ENCODE measurements at regions not wholly inside any gene's neighbourhood (a gene's known extent, or its start where the extent isn't known, plus 50 kb on each side); places are given as distances from the start of the nearest gene placed in this dataset.
"Not testable (repeated sequence)": the region's sequence is repeated elsewhere in the genome, so short reads cannot be mapped to it uniquely, and the experiment has no call there.

DNA sequence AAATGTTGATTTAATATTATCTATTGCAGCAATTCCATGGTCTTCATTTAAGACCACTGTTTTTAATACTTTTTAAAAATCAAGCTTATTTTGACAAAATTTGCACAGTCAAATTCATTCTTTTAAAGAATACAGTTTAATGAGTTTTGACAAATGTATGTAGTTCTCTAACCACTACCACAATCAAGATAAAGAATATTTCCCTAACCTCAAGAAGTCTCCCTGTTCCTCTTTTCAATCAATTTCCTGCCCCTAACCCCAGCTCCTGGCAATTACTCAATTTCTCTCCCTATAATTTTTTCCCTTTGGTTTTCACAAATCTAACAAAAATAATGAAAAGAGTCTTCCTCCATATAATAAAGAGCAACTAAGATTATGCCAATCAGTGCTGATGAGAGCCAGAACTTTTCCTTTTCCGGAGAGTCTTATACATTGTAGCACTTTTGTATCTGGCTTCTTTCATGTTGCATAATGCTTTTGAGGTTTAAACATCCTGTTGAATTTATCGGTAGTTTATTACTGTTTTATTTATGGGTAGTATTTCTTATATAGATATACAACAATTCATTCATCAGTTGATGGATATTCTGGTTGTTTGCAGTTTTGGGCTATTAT is 231.7 kb downstream of the AASDHPPT start:
- Histone ChIP-seq H3K4me1 (peaks cover 0 to 14% (median 7%) of the 10 kb centered on the region in 10 experiments; a peak in 10 of 20 replicates), H4K20me1 (no peaks in the 10 kb centered on the region), H3K4me2 (peak overlapping the region in 4 of 11 experiments; percentile 19 to 46 (median 37); a peak in 7 of 22 replicates), H3K9ac (no peak overlapping the region), H3K36me3 (no peaks in the 10 kb centered on the region), H3K4me3 (no peak overlapping the region), H3K9me3 (replicated peaks in 1 of 11) (no peaks in the 10 kb centered on the region), H3K27me3 (no peaks in the 10 kb centered on the region), H3K27ac (no peak overlapping the region)
- TF ChIP-seq Cebpa-rat (IDR thresholded peaks at IDR 0.05): no peak

DNA sequence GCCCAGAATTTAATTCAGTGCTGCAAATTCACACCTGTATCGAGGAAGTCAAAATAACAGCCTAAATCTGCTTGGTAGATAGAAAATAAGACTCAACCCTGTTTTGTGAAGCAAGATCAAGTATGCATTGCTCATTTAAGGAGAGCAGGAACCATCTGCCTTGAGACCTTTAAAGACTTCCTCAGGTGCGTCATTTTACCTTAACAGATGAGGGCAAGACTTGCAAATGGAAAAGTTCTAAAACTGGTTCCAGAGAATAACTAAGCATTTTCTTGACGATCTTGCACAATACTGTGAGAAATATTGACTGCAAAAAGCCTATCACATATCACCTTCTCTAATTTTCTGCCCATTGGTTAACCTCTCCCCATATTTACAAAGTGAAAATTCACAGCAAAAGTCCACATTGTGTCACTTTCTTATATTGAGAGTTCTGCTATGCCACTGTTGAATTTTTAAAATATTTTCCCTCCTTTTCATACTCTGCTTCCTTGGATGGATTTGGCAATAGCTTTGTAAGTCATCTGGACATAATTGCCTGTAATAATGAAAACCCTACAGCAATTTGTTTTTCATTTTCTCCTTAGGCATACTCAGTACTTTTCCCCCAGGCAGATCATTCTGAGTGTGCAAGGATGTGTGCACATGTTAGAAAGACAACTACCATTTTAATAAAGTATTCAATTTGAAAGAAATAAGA is 234.2 kb downstream of the AASDHPPT start:
- H3K4me2 ChIP-seq: no peak overlapping the region

DNA sequence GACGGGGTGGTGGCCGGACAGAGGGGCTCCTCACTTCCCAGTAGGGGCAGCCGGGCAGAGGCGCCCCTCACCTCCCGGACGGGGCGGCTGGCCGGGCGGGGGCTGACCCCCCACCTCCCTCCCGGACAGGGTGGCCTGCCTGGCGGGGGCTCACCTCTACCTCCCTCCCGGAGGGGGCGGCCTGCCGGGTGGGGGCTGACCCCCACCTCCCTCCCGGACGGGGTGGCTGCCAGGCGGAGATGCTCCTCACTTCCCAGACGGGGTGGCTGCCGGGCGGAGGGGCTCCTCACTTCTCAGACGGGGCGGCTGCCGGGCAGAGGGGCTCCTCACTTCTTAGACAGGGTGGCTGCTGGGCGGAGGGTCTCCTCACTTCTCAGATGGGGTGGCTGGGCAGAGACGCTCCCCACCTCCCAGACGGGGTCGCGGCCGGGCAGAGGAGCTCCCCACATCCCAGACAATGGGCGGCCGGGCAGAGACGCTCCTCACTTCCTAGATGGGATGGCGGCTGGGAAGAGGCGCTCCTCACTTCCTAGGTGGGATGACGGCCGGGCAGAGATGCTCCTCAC is 239.8 kb downstream of the AASDHPPT start:
- peaks cover 3 to 16% (median 9%) of the 10 kb centered on the region in 11 experiments; a peak in 11 of 22 replicates for H3K9me3 ChIP-seq (replicated peaks in 1 of 11)
- H3K4me3 ChIP-seq, H3K4me2 ChIP-seq, H3K4me1 ChIP-seq, H3K27me3 ChIP-seq, H3K36me3 ChIP-seq, H4K20me1 ChIP-seq, H3K9ac ChIP-seq, H3K27ac ChIP-seq: not testable (repeated sequence)

More for the DNA sequence above, 234.2 kb downstream of the AASDHPPT start:
- Histone ChIP-seq H3K9ac (no peak overlapping the region), H3K4me1 (peaks cover 0 to 14% (median 7%) of the 10 kb centered on the region in 10 experiments; a peak in 10 of 20 replicates), H4K20me1 (no peaks in the 10 kb centered on the region), H3K36me3 (no peaks in the 10 kb centered on the region), H3K9me3 (replicated peaks in 1 of 11) (no peaks in the 10 kb centered on the region), H3K27ac (no peak overlapping the region), H3K4me3 (no peak overlapping the region), H3K27me3 (no peaks in the 10 kb centered on the region)
- TF ChIP-seq Cebpa-rat (IDR thresholded peaks at IDR 0.05): no peak

DNA sequence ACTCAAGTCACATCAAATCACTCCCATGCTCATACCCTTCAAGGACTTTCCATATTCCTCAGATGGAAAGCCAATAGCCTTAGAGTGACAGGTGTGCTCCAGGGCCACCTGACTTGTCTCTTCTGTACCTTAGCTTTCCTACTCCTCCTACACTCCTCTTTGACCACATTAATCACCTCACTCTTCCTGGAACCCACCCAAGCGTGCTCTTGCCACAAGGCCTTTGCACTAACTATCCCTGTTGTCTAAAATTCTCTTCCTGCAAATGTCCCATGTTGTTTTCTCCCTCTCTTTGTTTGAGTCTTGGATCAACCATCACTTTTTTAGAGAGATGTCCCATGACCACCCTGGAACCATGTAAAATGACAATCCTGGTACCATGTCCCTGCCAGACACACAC is 244.1 kb downstream of the AASDHPPT start:
- peaks cover 3 to 22% (median 12%) of the 10 kb centered on the region in 11 experiments; a peak in 12 of 22 replicates for H3K9me3 ChIP-seq (replicated peaks in 1 of 11)
- no peaks in the 10 kb centered on the region for H3K36me3 ChIP-seq
- H4K20me1 ChIP-seq: no peaks in the 10 kb centered on the region
- H3K27ac ChIP-seq: no peak overlapping the region
- no peak overlapping the region for H3K4me2 ChIP-seq
- no peaks in the 10 kb centered on the region for H3K27me3 ChIP-seq
- no peaks in the 10 kb centered on the region for H3K4me1 ChIP-seq
- no peak overlapping the region for H3K9ac ChIP-seq
- no peak for TF ChIP-seq Cebpa-rat (IDR thresholded peaks at IDR 0.05)
- H3K4me3 ChIP-seq: no peak overlapping the region

DNA sequence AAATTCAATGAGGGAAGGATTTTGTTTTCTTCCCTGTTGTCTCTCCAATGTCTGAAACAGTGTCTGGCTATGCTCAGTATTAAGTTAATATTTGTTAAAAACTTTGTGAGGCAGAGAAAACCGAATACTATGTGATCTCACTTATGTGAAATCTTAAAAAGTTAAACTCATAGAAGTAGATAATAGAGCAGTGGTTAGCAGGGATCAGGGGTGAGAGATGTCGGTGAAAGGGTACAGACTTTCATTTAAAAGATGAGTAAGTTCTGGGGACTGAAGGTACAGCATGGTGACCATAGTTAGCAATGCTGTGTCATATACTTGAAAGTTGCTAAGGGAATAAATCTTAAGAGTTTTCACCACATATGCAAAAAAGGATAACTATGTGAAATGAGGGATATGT is 244.6 kb downstream of the AASDHPPT start:
- Histone ChIP-seq H4K20me1 (no peaks in the 10 kb centered on the region), H3K4me1 (no peaks in the 10 kb centered on the region), H3K27ac (no peak overlapping the region), H3K9ac (no peak overlapping the region), H3K9me3 (replicated peaks in 1 of 11) (peaks cover 3 to 22% (median 12%) of the 10 kb centered on the region in 11 experiments; a peak in 12 of 22 replicates), H3K4me2 (no peak overlapping the region), H3K4me3 (no peak overlapping the region), H3K36me3 (no peaks in the 10 kb centered on the region), H3K27me3 (no peaks in the 10 kb centered on the region)
- no peak for TF ChIP-seq Cebpa-rat (IDR thresholded peaks at IDR 0.05)

DNA sequence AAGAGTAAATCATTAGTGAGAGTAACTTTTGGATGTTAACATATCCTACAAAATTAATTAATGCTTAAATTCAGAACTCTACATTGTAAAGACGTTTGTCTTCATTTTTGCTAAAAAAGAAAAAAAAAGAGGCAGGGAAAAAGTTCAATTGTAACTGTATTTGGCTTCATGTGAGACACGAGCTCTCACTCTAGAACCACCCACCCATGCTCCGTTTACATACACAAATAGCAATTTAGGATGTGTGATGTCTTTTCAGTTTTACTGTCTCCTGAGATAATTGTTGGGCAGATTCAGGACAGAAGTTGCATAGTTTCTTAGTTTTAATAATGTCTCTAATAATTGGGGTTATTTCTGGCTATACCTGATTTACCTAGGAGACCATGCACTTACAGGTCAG is 248.6 kb downstream of the AASDHPPT start:
- H3K4me3 ChIP-seq: no peak overlapping the region
- no peaks in the 10 kb centered on the region for H3K27me3 ChIP-seq
- H3K36me3 ChIP-seq: no peaks in the 10 kb centered on the region
- TF ChIP-seq Cebpa-rat (IDR thresholded peaks at IDR 0.05): no peak
- H3K9ac ChIP-seq: no peak overlapping the region
- H3K27ac ChIP-seq: no peak overlapping the region
- H3K9me3 ChIP-seq (replicated peaks in 1 of 11): peaks cover 0 to 10% (median 4%) of the 10 kb centered on the region in 11 experiments; a peak in 4 of 22 replicates
- H3K4me1 ChIP-seq: no peaks in the 10 kb centered on the region
- H4K20me1 ChIP-seq: no peaks in the 10 kb centered on the region
- H3K4me2 ChIP-seq: no peak overlapping the region

DNA sequence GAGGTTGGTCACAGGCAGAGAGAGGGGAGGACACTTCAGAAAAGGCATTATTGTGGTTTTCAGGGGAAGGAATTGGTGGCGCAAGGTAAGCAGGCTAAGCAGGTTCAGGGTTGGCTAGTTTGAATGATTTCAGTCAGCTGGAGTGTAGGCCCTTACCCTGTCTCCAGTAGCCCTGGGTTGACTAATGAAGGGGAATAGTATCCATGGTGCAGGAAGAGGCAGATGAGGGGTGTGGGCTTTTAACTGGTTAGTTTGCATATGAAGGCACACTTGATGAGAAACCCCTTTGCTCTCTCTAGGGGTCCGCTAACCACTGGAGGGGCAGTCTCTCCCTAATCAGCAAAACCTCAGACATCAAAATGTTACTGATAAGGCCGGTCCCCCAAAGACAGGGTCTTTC is 249.7 kb downstream of the AASDHPPT start:
- Histone ChIP-seq H3K36me3 (no peaks in the 10 kb centered on the region), H3K27me3 (no peaks in the 10 kb centered on the region), H3K27ac (no peak overlapping the region), H4K20me1 (no peaks in the 10 kb centered on the region), H3K4me3 (no peak overlapping the region), H3K4me1 (no peaks in the 10 kb centered on the region), H3K9me3 (replicated peaks in 1 of 11) (peaks cover 0 to 10% (median 4%) of the 10 kb centered on the region in 11 experiments; a peak in 4 of 22 replicates), H3K9ac (no peak overlapping the region), H3K4me2 (no peak overlapping the region)
- no peak for TF ChIP-seq Cebpa-rat (IDR thresholded peaks at IDR 0.05)

DNA sequence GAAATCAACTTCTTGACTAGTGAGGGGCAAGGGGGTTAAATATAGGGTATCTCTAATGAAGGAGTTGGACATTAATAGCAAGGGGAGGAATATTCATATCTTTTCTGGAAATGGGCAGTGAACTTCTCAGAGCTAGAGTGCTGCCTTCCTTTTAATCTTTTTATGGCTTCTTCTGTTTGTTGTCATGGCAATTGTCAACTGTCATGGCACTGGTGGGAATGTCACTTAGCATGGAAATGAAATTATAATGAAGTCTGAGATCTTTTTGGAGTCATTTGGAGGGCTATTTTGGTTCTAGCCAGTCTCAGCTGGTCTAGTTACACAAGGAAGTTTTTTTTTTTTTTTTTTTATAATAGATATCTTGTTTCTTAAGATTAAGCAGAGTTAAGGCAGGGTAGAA is 250.2 kb downstream of the AASDHPPT start:
- no peak overlapping the region for H3K4me2 ChIP-seq
- no peak for TF ChIP-seq Cebpa-rat (IDR thresholded peaks at IDR 0.05)

DNA sequence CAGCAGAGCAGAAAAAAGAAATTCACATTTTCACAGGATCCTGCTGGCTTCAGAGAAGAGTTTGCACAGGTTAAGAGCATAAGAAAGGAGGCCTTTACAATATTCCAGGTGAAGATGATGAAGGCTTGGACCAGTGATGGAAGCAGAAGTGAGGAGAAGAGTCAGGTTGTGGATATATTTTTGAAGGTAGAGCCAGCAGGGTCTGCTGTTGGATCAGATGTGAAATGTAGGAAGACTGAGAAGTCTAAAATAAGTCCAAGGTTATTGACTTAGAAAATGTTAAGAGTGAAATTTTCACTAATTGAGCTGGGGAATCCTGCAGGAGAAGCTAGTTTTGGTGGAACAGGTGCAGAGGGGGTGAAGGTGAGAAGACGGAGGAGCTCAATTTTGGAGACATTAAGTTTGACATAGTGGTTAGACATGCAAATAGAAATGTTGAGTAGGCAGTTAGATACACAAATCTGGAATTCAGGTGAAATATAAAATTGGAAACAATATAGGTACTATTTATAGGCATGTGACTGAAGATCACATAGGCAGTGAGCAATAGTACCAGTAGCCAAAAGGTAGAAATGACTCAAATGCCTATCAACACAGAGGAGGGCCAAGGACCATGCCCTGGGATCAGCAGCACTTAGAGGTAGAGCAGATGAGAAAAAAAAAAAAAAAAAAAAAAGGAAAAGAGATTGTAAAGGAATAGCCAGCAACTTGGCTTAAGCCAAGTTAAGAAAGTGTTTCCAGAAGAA is 252.0 kb downstream of the AASDHPPT start:
- H3K9ac ChIP-seq: no peak overlapping the region
- TF ChIP-seq Cebpa-rat (IDR thresholded peaks at IDR 0.05): no peak
- no peaks in the 10 kb centered on the region for H3K27me3 ChIP-seq
- H3K36me3 ChIP-seq: no peaks in the 10 kb centered on the region
- no peaks in the 10 kb centered on the region for H4K20me1 ChIP-seq
- H3K4me3 ChIP-seq: no peak overlapping the region
- H3K9me3 ChIP-seq (replicated peaks in 1 of 11): no peaks in the 10 kb centered on the region
- no peak overlapping the region for H3K27ac ChIP-seq
- no peaks in the 10 kb centered on the region for H3K4me1 ChIP-seq
- no peak overlapping the region for H3K4me2 ChIP-seq

More for the DNA sequence above, 250.2 kb downstream of the AASDHPPT start:
- Histone ChIP-seq H3K9ac (no peak overlapping the region), H3K27me3 (no peaks in the 10 kb centered on the region), H4K20me1 (no peaks in the 10 kb centered on the region), H3K4me3 (no peak overlapping the region), H3K36me3 (no peaks in the 10 kb centered on the region), H3K27ac (no peak overlapping the region), H3K9me3 (replicated peaks in 1 of 11) (peaks cover 0 to 10% (median 4%) of the 10 kb centered on the region in 11 experiments; a peak in 4 of 22 replicates), H3K4me1 (no peaks in the 10 kb centered on the region)
